Adrenal gland (tissue), 9 donors: ENCODE measurements at regions not wholly inside any gene's neighbourhood (a gene's known extent, or its start where the extent isn't known, plus 50 kb on each side); places are given as distances from the start of the nearest gene placed in this dataset.

Source experiments
- DNase-seq, 7 donors: peaks; one replicate each; pipeline ENCODE4 v3.0.0-alpha.2; 2019 to 2020
- H3K27ac ChIP-seq, 5 donors: fragments of 200-600 bp; sonication (generic) in 4 of 5; 1 replicate in 3 of 5; 2 replicates in 2 of 5; pipeline versions ENCODE4 v1.5.1 to v1.8.0; 2016 to 2020; ENCODE audit warnings: mild to moderate bottlenecking in 1 of 5
- H3K27me3 ChIP-seq: fragments of 200-600 bp; 2 replicates; pipeline ENCODE4 v1.8.0; 2021
- H3K36me3 ChIP-seq, 2 donors: fragments of 200-600 bp; replicated peaks in 1 of 2; 1 replicate in 1 of 2; 2 replicates in 1 of 2; pipeline versions ENCODE4 v1.5.1 to v1.8.0; 2018 to 2022
- H3K4me1 ChIP-seq, 2 donors: fragments of 200-600 bp; replicated peaks in 1 of 2; 1 replicate in 1 of 2; 2 replicates in 1 of 2; pipeline versions ENCODE4 v1.5.1 to v1.8.0; 2018 to 2021
- H3K4me3 ChIP-seq, 4 donors: fragments of 200-600 bp; sonication (generic) in 3 of 4; one replicate each; pipeline ENCODE4 v1.5.1; 2016 to 2018
- H3K9me3 ChIP-seq, 3 donors: fragments of 200-600 bp; sonication (generic) in 1 of 3; replicated peaks in 1 of 3; 1 replicate in 2 of 3; 2 replicates in 1 of 3; pipeline versions ENCODE4 v1.5.1 to v1.8.0; 2016 to 2021
- CTCF ChIP-seq, 6 experiments: fragments of 450-650 bp in 4 of 6; fragments of 200-600 bp in 2 of 6; sonication (generic) in 1 of 6; IDR thresholded peaks; 1 replicate in 5 of 6; 2 replicates in 1 of 6; pipeline versions ENCODE4 v1.5.1 to v1.8.0; 2016 to 2021; ENCODE audit warnings: antibody characterized with exemption in 6 of 6, mild to moderate bottlenecking in 2 of 6, moderate library complexity in 1 of 6
- POLR2A ChIP-seq, 2 donors: fragments of 450-650 bp; IDR thresholded peaks; one replicate each; pipeline ENCODE4 v1.6.1; 2017; ENCODE audit warnings: antibody characterized with exemption in 2 of 2, mild to moderate bottlenecking in 2 of 2, moderate library complexity in 1 of 2
- WGBS, 4 donors: extraction: QIAGEN DNeasy Blood & Tissue Kit in 2 of 4; methylation state at CpG; one replicate each; pipeline versions ENCODE4 v1.1.5 to v1.1.7; 2013 to 2017; 5-methylcytosine and 5-hydroxymethylcytosine counted together
- intact Hi-C, 2 donors: fragments of 100-400 bp; cut with DNase I; formaldehyde crosslinking; loops; one replicate each; pipeline versions ENCODE4 v1.14.1 to v1.15.0; 2022 to 2023
- donor health status: healthy with polysubstance abuse.
- donor health status: Bipolar disorder and iron deficiency.
- donor health status: DM: yes; HTN: yes; CAD: no.
- donor health status: DM: no; HTN: no; CAD: no.
- donor health status: DM: no; HTN: no; CAD: no.

GRCh38 chr18:73220663-73221062 lies 352.9 kb upstream of the NETO1 start:
- H3K36me3 ChIP-seq: no peaks in the 10 kb centered on the region
- H3K9me3 ChIP-seq: no peaks in the 10 kb centered on the region
- WGBS, 4 donors: 74 to 90% (median 78%) methylated on average over 5 of the region's 5 CpGs
- TF ChIP-seq CTCF (IDR thresholded peaks at IDR 0.05): no peak
- TF ChIP-seq POLR2A (IDR thresholded peaks at IDR 0.05): no peak
- DNase-seq: no peak
- H3K4me3 ChIP-seq: no peak overlapping the region
- no peaks in the 10 kb centered on the region for H3K4me1 ChIP-seq
- no peaks in the 10 kb centered on the region for H3K27me3 ChIP-seq
- no peak overlapping the region for H3K27ac ChIP-seq
- intact Hi-C loops: no loop called here

GRCh38 chr18:73218293-73218692 lies 350.5 kb upstream of the NETO1 start:
- no peak overlapping the region for H3K27ac ChIP-seq
- no peaks in the 10 kb centered on the region for H3K4me1 ChIP-seq
- TF ChIP-seq CTCF (IDR thresholded peaks at IDR 0.05): no peak
- no peak for TF ChIP-seq POLR2A (IDR thresholded peaks at IDR 0.05)
- no peaks in the 10 kb centered on the region for H3K27me3 ChIP-seq
- intact Hi-C loops: no loop called here
- 64 to 75% (median 68%) methylated on average over 2 of the region's 2 CpGs for WGBS, 4 donors
- H3K36me3 ChIP-seq: no peaks in the 10 kb centered on the region
- no peak for DNase-seq
- no peaks in the 10 kb centered on the region for H3K9me3 ChIP-seq
- H3K4me3 ChIP-seq: no peak overlapping the region

- H3K27me3 ChIP-seq: no peaks in the 10 kb centered on the region
- 73 to 81% (median 79%) methylated on average over 7 of the region's 7 CpGs for WGBS, 4 donors
- DNase-seq: no peak
- H3K9me3 ChIP-seq: no peaks in the 10 kb centered on the region
- TF ChIP-seq CTCF (IDR thresholded peaks at IDR 0.05): no peak
- TF ChIP-seq POLR2A (IDR thresholded peaks at IDR 0.05): no peak
- H3K4me1 ChIP-seq: no peaks in the 10 kb centered on the region
- no peak overlapping the region for H3K27ac ChIP-seq
- no peaks in the 10 kb centered on the region for H3K36me3 ChIP-seq
- intact Hi-C loops: no loop called here
- H3K4me3 ChIP-seq: no peak overlapping the region
Observed at GRCh38 chr18:73214970-73215369, 347.2 kb upstream of the NETO1 start.

GRCh38 chr18:73212442-73212841 lies 344.7 kb upstream of the NETO1 start:
- Histone ChIP-seq H3K27me3 (no peaks in the 10 kb centered on the region), H3K4me1 (no peaks in the 10 kb centered on the region), H3K36me3 (no peaks in the 10 kb centered on the region), H3K4me3 (no peak overlapping the region), H3K27ac (no peak overlapping the region), H3K9me3 (no peaks in the 10 kb centered on the region)
- intact Hi-C loops: no loop called here
- WGBS, 4 donors: 50 to 58% (median 52%) methylated on average over 4 of the region's 4 CpGs
- TF ChIP-seq POLR2A (IDR thresholded peaks at IDR 0.05) (no peak), CTCF (IDR thresholded peaks at IDR 0.05) (no peak)
- DNase-seq: no peak
